Stromal cell of bone marrow (primary cell): ENCODE measurements at regions not wholly inside any gene's neighbourhood (a gene's known extent, or its start where the extent isn't known, plus 50 kb on each side); places are given as distances from the start of the nearest gene placed in this dataset.

Experiments used
- DNase-seq: peaks from one replicate; pipeline ENCODE4 v3.0.0-alpha.2; 2012; ENCODE audit warnings: low read depth

- DNase-seq: no peak
Measured at GRCh38 chr12:34377243-34378035, 355.1 kb downstream of the ALG10 start.

DNA sequence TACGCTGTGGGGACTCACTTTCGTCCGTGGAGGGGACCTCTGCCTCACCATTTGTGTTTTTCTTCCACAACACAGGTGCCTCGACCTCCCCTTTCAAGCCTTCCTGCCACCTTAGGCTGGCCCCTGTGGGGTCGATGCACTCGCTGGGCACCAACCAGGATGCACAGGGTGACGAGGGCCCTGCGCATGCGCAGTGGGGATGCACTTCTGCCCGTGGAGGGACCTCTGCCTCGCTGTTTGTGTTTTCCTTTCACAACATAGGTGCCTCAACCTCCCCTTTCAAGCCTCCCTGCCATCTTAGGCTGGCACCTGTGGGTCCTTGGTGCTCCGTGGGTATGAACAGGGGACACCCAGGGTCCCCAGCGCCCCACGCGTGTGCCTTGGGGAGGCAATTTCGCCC, 356.8 kb downstream of the ALG10 start:
- DNase-seq: no peak

- no peak for DNase-seq
Measured at GRCh38 chr12:34384693-34385092, 362.4 kb downstream of the ALG10 start.

DNA sequence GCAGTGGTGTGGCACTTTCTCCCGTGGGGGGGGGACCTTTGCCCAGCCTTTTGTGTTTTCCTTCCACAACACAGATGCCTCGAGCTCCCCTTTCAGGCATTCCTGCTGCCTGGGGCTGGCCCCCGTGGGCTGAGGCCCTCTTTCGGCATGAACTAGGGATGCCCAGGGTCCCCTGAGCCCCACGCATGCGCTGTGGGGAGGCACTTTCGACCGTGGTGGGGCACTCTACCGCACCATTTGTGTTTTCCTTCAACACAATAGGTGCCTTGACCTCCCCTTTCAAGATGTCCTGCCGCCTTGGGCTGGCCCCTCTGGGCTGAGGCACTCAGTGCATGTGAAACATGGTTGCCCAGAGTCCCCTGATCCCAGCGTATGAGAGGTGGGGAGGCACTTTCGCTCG, 363.7 kb downstream of the ALG10 start:
- no peak for DNase-seq

GRCh38 chr12:34386621-34387255, 364.4 kb downstream of the ALG10 start:
- DNase-seq: no peak

DNA sequence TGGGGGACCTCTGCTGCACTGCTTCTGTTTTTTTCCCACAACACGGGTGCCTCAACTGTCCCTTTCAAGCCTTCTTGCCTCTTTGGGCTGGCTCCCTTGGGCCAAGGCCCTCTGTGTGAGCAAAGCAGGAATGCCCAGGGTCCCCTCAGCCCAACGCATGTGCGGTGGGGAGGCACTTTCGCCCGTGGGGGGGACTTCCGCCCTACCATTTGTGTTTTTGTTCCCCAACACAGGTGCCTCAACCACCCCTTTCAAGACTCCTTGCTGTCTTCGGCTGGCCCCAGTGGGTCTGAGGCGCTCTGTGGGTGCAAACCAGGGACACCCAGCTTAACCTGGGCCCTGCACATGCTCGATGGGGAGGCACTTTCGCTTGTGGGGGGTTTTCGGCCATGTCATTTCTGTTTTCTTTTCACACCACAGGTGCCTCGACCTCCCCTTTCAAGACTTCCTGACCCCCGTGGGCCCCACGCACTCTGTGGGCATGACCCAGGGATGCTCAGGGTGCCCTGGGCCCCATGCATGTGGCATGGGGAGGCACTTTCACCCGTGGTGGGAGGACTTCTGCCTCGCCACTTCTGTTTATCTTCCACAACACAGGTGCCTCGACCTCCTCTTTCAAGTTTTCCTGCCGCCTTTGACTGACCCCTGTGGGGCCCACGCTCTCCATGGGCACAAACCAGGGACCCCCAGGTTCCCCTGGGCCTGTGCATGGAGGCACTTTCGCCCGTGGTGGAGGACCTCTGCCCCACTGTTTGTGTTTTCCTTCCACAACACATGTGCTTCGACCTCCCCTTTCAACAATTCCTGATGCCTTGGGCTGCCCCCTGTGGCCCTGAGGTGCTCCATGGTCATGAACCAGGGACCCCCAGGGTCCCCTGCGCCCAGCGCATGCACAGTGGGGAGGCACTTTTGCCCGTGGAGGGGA, 365.7 kb downstream of the ALG10 start:
- DNase-seq: no peak

DNA sequence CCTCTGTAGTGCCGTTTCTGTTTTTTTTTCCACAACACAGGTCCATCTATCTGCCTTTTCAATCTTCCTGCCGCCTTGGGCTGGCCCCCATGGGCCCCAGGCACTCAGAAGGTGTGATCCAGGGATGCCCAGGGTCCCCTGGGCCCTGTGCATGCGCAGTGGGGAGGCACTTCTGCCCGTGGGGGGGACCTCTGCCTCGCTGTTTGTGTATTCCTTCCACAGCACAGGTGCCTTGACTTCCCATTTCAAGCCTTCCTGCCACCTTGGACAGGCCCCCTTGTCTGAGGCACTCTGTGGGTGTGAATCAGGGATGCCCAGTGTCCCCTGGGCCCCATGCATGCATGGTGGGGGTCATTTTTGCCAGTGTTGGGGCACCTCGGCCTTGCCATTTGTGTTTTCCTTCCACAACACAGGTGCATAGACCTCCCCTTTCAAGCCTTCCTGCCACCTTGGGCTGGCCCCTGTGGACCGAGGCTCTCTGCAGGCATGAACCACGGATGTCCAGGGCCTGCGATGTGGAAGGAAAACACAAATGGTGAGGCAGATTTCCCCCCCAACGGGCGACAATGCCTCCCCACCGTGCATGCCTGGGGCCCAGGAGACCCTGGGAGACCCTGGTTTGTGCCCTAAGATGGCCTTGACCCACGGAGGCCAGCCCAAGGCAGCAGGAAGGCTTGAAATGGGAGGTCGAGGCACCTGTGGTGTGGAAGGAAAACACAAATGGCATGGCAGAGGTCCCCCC, 366.5 kb downstream of the ALG10 start:
- no peak for DNase-seq

DNA sequence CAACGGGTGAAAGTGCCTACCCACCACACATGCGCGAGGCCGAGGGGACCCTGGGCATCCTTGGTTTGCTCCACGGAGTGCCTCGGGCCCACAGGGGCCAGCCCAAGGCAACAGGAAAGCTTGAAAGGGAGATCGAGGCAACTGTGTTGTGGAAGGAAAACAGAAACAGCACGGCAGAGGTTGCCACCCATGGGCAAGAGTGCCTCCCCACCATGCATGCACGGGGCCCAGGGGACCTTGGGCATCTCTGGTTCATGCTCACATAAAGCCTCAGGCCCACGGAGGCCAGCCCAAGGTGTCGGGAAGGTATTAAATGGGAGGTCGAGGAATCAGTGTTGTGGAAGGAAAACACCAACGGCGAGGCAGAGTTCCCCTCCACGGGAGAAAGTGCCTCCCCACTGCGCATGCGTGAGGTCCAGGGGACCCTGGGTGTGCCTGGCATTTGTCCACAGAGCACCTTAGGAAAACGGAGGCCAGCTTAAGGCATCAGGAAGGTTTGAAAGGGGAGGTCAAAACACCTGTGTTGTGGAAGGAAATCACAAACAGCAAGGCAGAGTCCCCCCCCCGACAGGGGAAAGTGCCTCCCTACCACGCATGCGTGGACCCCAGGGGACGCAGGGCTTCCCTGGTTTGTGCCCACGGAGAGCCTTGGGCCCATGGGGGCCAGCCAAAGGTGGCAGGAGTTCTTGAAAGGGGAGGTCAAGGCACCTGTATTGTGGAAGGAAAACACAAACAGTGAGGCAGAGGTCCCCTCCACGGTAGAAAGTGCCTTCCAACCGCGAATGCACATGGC, 367.3 kb downstream of the ALG10 start:
- DNase-seq: no peak

DNA sequence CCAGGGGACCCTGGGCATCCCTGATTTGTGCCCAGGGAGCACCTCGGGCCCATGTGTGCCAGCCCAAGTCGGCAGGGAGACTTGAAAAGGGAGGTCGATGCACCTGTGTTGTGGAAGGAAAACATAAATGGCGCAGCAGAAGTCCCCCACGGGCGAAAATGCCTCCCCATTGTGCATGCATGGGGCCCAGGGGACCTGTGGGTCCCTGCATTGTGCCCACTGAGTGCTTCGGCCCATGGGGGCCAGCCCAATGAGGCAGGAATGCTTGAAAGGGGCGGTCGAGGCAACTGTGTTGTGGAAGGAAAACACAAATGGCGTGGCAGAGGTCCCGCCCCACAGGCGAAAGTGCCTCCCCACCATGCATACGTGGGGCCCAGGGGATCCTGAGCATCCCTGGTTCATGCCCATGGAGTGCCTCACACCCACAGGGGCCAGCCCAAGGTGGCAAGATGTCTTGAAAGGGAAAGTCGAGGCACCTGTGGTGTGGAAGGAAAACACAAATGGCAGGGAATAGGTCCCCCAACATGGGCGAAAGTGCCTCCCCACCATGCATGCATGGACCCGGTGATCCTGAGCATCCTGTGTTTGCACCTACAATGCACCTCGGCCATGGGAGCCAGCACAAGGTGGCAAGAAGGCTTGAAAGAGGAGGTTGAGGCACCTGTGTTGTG, 368.0 kb downstream of the ALG10 start:
- DNase-seq: no peak

DNA sequence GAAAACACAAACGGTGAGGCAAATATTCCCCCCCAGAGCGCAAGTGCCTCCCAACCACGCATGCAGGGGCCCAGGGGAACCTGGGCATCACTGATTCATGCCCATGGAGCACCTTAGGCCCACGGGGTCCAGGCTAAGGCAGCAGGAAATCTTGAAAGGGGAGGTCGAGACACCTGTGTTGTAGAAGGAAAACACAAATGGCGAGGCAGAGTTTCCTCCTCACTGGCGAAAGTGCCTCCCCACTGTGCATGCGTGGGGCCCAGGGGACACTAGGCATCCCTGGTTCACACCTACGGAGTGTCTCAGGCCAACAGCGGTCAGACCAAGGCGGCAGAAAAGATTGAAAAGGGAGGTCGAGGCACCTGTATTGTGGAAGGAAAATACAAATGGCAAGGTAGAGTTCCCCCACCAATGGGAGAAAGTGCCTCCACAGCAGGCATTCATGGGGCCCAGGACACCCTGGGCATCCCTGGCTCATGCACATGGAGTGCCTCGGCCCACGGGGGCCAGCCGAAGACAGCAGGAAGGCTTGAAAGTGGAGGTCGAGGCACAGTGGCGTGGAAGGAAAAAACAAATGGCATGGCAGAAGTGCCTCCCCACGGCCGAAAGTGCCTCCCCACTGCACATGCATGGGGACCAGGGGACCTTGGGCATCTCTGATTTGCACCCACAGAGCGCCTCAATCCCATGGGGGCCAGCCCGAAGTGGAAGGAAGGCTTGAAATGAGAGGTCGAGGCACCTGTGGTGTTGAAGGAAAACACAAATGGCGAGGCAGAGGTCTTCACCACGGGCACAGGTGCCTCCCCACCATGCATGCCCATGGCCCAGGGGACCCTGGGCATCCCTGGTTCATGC, 368.8 kb downstream of the ALG10 start:
- no peak for DNase-seq

GRCh38 chr12:34391771-34392581, 369.7 kb downstream of the ALG10 start:
- no peak for DNase-seq

DNA sequence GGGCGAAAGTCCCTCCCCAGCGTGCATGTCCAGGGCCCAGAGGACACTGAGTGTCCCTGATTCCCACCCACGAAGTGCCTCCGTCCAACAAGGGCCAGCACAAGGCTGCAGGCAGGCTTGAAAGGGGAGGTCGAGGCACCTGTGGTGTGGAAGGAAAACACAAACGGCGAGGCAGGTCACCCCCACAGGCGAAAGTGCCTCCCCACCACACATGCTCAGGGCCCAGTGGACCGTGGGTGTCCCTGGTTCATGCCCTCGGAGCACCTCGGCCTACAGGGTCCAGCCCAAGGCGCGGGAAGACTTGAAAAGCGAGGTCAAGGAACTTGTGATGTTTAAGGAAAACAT, 370.4 kb downstream of the ALG10 start:
- no peak for DNase-seq

- no peak for DNase-seq
Measured at GRCh38 chr12:34393086-34393820, 371.0 kb downstream of the ALG10 start.

GRCh38 chr12:34393821-34394150, 371.5 kb downstream of the ALG10 start:
- DNase-seq: no peak

DNA sequence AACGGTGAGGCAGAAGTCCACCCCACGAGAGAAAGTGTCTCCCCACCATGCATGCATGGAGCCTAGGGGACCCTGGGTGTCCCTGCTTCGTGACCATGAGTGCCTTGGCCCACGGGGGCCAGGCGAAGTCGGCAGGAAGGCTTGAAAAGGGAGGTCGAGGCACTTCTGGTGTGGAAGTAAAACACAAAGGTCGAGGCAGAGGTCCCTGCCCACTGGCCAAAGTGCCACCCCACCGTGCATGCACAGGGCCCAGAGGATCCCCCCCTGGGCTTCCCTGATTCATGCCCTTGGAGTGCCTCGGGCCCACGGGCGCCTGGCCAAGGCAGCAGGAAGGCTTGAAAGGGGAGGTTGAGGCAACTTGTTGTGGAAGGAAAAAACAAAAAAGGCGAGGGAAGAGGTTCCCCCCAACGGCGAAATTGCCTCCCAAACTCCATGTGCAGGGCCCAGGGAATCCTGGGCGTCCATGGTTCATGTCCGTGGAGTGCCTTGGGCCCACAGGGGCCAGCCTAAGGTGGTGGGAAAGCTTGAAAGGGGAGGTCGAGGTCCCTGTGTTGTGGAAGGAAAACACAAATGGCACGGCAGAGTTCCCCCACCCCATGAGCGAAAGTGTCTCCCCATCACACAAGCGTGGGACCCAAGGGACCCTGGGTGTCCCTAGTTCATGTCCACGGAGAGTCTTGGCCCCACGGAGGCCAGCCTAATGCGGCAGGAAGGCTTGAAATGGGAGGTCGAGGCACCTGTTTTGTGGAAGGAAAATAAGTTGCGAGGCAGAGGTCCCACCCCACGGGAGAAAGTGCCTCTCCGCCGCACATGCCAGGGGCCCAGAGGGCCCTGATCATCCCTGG, 372.1 kb downstream of the ALG10 start:
- no peak for DNase-seq

DNA sequence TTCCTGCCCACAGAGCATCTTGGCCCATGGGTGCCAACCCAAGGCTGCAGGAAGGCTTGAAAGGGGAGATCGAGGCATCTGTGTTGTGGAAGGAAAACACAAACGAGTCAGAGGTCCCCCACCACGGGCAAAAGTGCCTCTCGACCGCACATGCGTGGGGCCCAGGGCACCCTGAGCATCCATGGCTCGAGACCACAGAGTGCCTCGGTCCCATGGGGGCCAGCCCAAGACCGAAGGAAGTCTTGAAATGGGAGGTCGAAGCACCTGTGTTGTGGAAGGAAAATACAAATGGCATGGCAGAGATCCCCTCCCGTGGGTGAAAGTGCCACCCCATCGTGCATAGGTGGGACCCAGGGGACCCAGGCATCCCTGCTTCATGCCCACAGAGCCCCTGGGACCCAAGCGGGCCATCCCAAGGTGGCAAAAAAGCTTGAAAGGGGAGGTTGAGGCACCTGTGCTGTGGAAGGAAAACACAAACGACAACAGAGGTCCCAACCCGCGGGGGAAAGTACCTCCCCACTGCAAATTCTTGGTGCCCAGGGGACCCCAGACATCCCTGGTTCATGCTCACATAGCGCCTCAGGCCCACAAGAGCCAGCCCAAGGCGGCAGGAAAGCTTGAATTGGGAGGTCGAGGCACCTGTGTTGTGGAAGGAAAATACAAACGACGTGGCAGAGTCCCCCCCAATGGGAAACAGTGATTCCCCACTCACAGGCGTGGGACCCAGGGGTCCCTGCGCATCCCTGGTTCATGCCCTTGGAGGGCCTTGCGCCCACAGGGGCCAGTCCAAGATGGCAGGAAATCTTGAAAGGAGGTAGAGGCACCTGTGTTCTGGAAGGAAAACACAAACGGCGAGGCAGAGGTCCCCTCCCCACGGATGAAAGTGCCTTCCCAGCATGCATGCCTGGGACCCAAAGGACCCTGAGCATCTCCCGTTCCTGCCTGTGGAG, 373.0 kb downstream of the ALG10 start:
- DNase-seq: no peak
